ENCODE measurements at regions not wholly inside any gene's neighbourhood (a gene's known extent, or its start where the extent isn't known, plus 50 kb on each side); places are given as distances from the start of the nearest gene placed in this dataset.
A peak's percentile ranks its signal among the peaks of the same experiment; 100 is the strongest.

GRCh38 chr21:39095681-39096080 lies 87.6 kb downstream of the PSMG1 start:
- H3K36me3 ChIP-seq = no peaks in the 10 kb centered on the region
- no peak overlapping the region for H3K4me3 ChIP-seq (ENCODE audit: low read depth, low read length)
- no peaks in the 10 kb centered on the region for H3K4me1 ChIP-seq
- H3K9me3 ChIP-seq = no peaks in the 10 kb centered on the region
- no peaks in the 10 kb centered on the region for H3K27me3 ChIP-seq
- TF ChIP-seq, protein P1, sequence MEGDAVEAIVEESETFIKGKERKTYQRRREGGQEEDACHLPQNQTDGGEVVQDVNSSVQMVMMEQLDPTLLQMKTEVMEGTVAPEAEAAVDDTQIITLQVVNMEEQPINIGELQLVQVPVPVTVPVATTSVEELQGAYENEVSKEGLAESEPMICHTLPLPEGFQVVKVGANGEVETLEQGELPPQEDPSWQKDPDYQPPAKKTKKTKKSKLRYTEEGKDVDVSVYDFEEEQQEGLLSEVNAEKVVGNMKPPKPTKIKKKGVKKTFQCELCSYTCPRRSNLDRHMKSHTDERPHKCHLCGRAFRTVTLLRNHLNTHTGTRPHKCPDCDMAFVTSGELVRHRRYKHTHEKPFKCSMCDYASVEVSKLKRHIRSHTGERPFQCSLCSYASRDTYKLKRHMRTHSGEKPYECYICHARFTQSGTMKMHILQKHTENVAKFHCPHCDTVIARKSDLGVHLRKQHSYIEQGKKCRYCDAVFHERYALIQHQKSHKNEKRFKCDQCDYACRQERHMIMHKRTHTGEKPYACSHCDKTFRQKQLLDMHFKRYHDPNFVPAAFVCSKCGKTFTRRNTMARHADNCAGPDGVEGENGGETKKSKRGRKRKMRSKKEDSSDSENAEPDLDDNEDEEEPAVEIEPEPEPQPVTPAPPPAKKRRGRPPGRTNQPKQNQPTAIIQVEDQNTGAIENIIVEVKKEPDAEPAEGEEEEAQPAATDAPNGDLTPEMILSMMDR (IDR thresholded peaks at IDR 0.05; ENCODE audit: low read depth, low read length) = no peak
- no peak for DNase-seq

DNA sequence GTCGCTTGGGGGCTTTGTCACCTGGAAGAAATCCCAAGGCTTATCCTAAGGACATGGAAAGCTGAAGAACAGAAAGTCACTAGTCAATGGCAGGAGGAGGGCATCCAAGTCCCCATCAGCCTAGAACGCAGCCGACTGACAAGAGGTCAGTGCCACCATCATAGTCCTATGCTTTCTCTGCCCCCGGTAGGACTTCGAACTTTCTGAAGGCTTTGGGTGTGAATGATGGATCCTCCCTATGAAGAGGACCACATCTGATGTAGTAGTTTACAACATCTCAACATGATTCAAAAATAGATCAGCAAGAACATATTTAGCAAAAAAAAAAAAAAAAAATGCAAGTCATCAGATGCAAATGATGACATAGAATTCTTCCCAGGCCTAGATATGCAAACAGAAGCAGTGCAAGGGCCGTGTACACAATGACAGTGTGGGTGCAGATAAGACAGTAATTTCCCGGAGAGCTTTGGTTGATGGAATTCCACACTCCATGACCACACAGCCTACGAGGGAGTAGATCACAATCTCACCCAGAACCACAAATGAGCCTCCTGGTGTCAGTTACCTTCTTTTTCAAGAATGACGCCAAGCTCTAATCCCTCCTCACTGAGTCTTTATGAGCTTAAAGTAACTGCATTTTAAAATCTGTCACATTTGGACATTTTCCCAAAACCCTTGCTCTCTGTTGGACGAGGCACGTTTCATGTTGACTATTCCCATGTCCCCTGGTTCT lies 88.2 kb downstream of the PSMG1 start:
- Histone ChIP-seq H3K9me3 (no peaks in the 10 kb centered on the region), H3K27me3 (no peaks in the 10 kb centered on the region), H3K4me3 (ENCODE audit: low read depth, low read length) (no peak overlapping the region), H3K4me1 (no peaks in the 10 kb centered on the region), H3K36me3 (no peaks in the 10 kb centered on the region)
- TF ChIP-seq, protein P1 (IDR thresholded peaks at IDR 0.05; ENCODE audit: low read depth, low read length) = no peak
- no peak for DNase-seq

- H3K4me3 ChIP-seq (ENCODE audit: low read depth, low read length) = no peak overlapping the region
- H3K36me3 ChIP-seq = no peaks in the 10 kb centered on the region
- no peaks in the 10 kb centered on the region for H3K9me3 ChIP-seq
- TF ChIP-seq, protein P1 (IDR thresholded peaks at IDR 0.05; ENCODE audit: low read depth, low read length) = no peak
- DNase-seq = no peak
- H3K27me3 ChIP-seq = no peaks in the 10 kb centered on the region
- H3K4me1 ChIP-seq = no peaks in the 10 kb centered on the region
Observed at GRCh38 chr21:39094087-39094780, 89.0 kb downstream of the PSMG1 start.

GRCh38 chr21:39093526-39093925 lies 89.7 kb downstream of the PSMG1 start:
- no peak overlapping the region for H3K4me3 ChIP-seq (ENCODE audit: low read depth, low read length)
- no peaks in the 10 kb centered on the region for H3K27me3 ChIP-seq
- no peaks in the 10 kb centered on the region for H3K9me3 ChIP-seq
- no peaks in the 10 kb centered on the region for H3K36me3 ChIP-seq
- DNase-seq = no peak
- no peaks in the 10 kb centered on the region for H3K4me1 ChIP-seq
- TF ChIP-seq, protein P1 (IDR thresholded peaks at IDR 0.05; ENCODE audit: low read depth, low read length) = no peak

GRCh38 chr21:39088831-39089380 lies 94.3 kb downstream of the PSMG1 start:
- Histone ChIP-seq H3K36me3 (no peaks in the 10 kb centered on the region), H3K27me3 (no peaks in the 10 kb centered on the region), H3K4me1 (no peaks in the 10 kb centered on the region), H3K4me3 (ENCODE audit: low read depth, low read length) (no peak overlapping the region), H3K9me3 (no peaks in the 10 kb centered on the region)
- DNase-seq = no peak
- TF ChIP-seq, protein P1 (IDR thresholded peaks at IDR 0.05; ENCODE audit: low read depth, low read length) = 0 out of 2 replicates have a peak, but pooled peaks have one; percentile 18

GRCh38 chr21:39088031-39088370 lies 95.2 kb downstream of the PSMG1 start:
- TF ChIP-seq, protein P1 (IDR thresholded peaks at IDR 0.05; ENCODE audit: low read depth, low read length) = no peak
- Histone ChIP-seq H3K4me1 (no peaks in the 10 kb centered on the region), H3K27me3 (no peaks in the 10 kb centered on the region), H3K4me3 (ENCODE audit: low read depth, low read length) (no peak overlapping the region), H3K36me3 (no peaks in the 10 kb centered on the region), H3K9me3 (no peaks in the 10 kb centered on the region)
- DNase-seq = no peak

All from BE2C (cell line).